ENCODE measurements at regions not wholly inside any gene's neighbourhood (a gene's known extent, or its start where the extent isn't known, plus 50 kb on each side); places are given as distances from the start of the nearest gene placed in this dataset.
"Not testable (repeated sequence)": the region's sequence is repeated elsewhere in the genome, so short reads cannot be mapped to it uniquely, and the experiment has no call there.

- DNase-seq, result not testable (repeated sequence)
Observed at GRCh38 chr7:80292634-80293033, 158.0 kb downstream of the GNAI1 start.

- DNase-seq, result peak in 16 of 51 donors; percentile 3 to 54 (median 20)
Observed at GRCh38 chr7:80288175-80289122, 153.8 kb downstream of the GNAI1 start.

DNA sequence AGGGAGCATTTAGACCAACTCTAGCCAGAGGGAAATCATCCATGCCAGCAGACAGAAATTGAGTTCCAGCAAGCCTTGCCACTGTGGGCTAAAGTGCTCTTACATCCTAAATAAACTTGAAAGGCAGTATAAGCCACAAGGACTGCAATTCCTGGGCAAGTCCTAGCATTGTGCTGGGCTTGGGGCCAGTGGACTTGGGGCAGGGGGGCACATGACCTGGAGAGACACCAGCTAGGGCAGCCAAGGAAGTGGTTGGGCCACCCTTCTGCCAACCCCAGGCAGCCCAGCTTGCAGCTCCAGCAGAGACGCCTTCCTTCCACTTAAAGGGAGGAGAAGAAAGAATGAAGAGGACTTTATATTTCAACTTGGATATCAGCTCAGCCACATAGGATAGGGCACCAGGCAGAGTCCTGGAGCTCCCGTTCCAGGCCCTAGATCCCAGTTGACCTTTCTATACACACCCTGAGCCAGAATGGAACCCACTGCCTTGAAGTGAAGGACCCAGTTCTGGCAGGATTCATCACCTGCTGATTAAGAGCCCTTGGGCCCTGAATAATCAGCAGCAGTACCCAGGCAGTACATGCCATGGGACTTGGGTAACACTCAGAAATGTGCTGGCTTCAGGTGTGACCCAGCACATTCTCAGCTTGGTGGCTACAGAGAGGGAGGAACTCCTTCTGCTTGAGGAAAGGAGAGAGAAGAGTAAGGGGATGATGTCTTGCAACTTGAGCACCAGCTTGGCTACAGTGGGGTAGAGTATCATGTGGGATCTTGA, 153.0 kb downstream of the GNAI1 start:
- no peak for DNase-seq

DNA sequence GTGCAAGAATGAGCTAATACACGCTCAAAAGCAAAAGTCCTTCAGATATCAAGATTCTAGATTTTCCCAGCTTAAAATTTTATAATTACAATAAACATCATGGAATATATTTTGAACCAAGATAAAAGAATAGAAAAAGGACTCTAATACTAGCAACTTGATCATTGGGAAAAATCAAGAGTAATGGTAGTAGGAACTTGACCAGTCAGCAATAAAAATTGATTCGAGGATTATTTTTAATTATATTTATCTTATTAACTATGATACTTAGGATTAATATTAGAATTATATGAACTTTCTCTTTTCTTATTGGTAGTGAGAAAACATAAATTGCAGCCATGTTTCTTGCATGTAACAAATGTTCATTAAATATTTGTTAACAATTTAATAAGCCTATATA, 152.0 kb downstream of the GNAI1 start:
- no peak for DNase-seq

GRCh38 chr7:80284855-80285254, 150.2 kb downstream of the GNAI1 start:
- DNase-seq, result no peak

GRCh38 chr7:80279760-80280159, 145.1 kb downstream of the GNAI1 start:
- DNase-seq, result no peak

DNA sequence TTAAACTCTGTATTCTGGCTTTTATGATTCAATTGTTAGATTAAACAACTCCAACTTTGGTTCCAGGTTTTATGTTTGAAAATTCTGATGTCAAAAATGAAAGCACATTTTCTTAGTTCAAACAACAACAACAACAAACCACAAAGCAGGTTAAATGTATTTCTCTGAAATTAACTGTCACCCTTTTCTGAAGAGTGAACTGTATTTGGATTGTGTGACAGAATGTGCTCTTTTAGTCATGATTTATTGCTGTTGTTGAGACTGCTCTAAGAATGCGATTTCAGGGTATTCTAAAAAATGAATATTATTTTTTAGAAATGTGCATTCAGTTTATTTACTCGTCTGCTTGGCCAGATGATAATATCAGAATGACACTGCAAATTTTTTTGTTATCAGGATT, 144.1 kb downstream of the GNAI1 start:
- no peak for DNase-seq

DNA sequence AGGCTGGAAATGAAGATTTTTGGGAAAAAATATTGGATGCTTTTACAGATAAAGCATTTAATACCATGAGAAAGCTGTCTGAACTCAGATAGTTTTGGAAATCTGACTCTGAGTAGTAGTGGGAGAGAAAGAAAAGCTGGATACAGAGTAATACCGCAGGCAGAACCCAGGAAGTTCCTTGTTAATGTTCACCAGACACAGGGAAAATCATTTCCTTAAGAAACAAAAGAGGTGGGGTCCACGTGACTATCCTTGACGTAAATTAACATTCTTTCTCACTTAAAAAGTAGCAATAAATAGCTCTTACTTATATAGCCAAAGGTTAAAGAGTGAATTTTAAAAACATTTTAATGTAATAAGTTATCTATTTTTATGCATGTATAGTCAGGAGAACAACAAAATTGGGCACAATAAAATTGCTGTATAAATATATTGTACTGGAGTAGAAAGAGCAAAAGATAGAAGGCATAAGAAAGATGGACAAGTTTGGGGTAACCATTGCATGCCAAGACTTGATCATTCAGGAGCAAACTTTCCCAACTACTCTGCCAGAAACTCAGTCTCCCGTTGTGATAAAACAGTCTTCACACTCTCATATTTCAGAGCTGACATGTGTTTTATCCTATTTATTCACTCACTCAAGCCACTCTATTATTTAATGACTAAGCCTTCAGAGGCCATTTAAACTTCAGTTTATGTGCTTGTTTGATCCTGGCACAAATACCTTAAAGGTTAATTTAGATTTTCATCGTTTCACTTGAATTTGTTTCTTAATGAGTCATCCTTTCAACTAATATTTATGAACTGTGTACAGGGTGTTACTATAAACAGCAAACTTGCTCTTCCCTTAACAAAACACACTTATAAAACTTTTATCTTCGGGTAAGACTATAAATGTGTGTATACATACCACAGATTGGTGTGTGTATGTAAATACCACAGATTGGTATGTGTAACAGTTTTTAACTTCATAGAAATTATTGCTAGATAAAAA, 143.1 kb downstream of the GNAI1 start:
- DNase-seq, result no peak
